Fibroblast of peridontal ligament (primary cell): ENCODE measurements at regions not wholly inside any gene's neighbourhood (a gene's known extent, or its start where the extent isn't known, plus 50 kb on each side); places are given as distances from the start of the nearest gene placed in this dataset.

ENCODE experiments used
- DNase-seq: peaks from one replicate; pipeline ENCODE4 v3.0.0-alpha.2; 2010; ENCODE audit errors: extremely low read depth

DNA sequence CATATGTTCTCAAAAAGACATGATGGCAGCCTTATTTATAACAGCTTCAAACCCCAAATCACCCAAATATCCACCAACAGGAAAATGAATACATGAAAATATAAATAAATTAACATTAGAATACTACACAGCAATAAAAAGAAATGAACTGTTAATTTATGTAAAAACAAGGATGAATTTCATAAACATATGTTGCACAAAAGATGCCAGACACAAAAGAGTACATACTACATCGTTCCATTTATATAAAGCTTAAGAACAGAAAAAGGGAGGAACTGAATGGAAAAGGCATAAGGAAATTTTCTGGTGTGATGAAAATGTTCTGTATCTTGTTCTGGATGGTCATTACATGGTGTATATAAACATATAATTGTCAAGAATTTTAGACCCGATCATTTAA lies 69.9 kb upstream of the TUSC7 start:
- no peak for DNase-seq

DNA sequence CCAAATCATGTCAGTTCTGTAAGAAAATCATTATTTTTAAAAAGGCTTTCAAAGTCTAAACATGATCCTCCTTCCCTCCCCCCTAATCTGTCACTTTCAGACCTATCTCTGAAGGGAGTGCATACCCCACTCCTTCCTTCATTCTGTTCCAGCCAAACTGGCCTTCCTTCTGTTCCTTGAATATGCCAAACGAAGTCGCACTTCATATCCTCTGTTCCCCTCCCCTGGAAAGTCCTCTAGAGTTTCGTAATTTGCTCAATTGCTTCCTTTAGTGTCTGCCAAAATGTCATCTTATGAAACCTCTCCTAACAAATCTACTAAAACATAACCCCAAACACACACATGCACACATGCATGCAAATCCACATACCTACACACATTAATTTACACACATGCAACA lies 69.5 kb upstream of the TUSC7 start:
- DNase-seq = no peak

DNA sequence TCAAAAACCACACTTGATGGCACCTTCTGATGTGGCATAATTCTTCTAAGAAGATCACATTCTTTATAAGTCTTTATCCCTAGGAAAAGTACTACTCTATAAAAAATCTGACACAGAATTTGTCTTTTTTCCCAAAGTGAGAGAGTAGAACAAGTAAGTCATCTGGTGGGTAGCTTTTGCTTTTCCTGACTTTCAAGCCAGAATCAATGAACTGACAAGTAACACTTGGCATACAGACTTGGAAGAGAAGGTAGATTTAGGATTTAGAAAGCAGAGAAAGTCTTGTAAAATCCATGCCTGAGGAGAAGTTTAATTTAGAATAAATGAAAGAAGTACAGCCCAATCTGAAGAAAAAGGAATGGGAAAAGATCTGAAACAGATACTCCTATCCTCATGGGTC lies 66.6 kb upstream of the TUSC7 start:
- DNase-seq = no peak

DNA sequence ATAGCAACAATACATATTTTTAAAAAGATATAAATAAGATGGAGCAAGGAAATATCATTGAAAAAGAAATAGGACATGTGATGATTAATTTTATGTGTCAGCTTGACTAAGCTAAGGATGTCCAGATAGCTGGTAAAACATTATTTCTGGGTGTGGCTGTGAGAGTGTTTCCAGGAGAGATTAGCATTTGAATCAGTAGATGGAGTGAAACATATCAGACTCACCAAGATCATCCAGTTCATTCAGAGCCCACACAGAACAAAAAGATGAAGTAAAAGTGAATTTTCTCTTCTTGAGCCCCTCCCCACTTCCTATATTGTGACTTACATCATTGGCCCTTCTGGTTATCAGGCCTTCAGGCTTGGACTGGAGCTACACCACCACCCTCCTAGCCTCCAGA lies 61.6 kb upstream of the TUSC7 start:
- no peak for DNase-seq
